ENCODE measurements at regions not wholly inside any gene's neighbourhood (a gene's known extent, or its start where the extent isn't known, plus 50 kb on each side); places are given as distances from the start of the nearest gene placed in this dataset.
"Not testable (repeated sequence)": the region's sequence is repeated elsewhere in the genome, so short reads cannot be mapped to it uniquely, and the experiment has no call there.

GRCh38 chr4:86413426-86413825 lies 53.6 kb upstream of the MAPK10 start:
- DNase-seq: not testable (repeated sequence)

GRCh38 chr4:86414686-86415085 lies 54.8 kb upstream of the MAPK10 start:
- DNase-seq: no peak

GRCh38 chr4:86416081-86416480 lies 56.2 kb upstream of the MAPK10 start:
- no peak for DNase-seq

- no peak for DNase-seq
These were observed 61.6 kb upstream of the MAPK10 start for GRCh38 chr4:86421461-86421860.

- DNase-seq: no peak
These were observed 71.8 kb upstream of the MAPK10 start for GRCh38 chr4:86431543-86432116.

GRCh38 chr4:86432559-86433134 lies 72.8 kb upstream of the MAPK10 start:
- DNase-seq: peak in 1 of 2 experiments; percentile 57

GRCh38 chr4:86439293-86439692 lies 79.4 kb upstream of the MAPK10 start:
- no peak for DNase-seq

- DNase-seq: no peak
These were observed 81.5 kb upstream of the MAPK10 start for GRCh38 chr4:86441175-86441936.

GRCh38 chr4:86442881-86443280 lies 83.0 kb upstream of the MAPK10 start:
- DNase-seq: no peak

- no peak for DNase-seq
These were observed 83.6 kb upstream of the MAPK10 start for GRCh38 chr4:86443495-86443894.

- no peak for DNase-seq
These were observed 87.1 kb upstream of the MAPK10 start for GRCh38 chr4:86446996-86447395.

- DNase-seq: no peak
These were observed 89.0 kb upstream of the MAPK10 start for GRCh38 chr4:86448871-86449270.

GRCh38 chr4:86449746-86450588 lies 90.1 kb upstream of the MAPK10 start:
- no peak for DNase-seq

GRCh38 chr4:86450861-86451260 lies 91.0 kb upstream of the MAPK10 start:
- DNase-seq: no peak

GRCh38 chr4:86451560-86452330 lies 91.9 kb upstream of the MAPK10 start:
- DNase-seq: peak in 1 of 2 experiments; percentile 24

- DNase-seq: peak in 1 of 2 experiments; percentile 24
These were observed 92.6 kb upstream of the MAPK10 start for GRCh38 chr4:86452422-86452891.

GRCh38 chr4:86452924-86453531 lies 93.2 kb upstream of the MAPK10 start:
- peak; percentile 61 to 62 for DNase-seq

GRCh38 chr4:86453611-86454072 lies 93.8 kb upstream of the MAPK10 start:
- DNase-seq: peak; percentile 22 to 52

- DNase-seq: peak in 1 of 2 experiments; percentile 28
These were observed 102.0 kb upstream of the MAPK10 start for GRCh38 chr4:86461849-86462248.

- DNase-seq: peak in 1 of 2 experiments; percentile 3
These were observed 112.6 kb upstream of the MAPK10 start for GRCh38 chr4:86472377-86473019.

- DNase-seq: not testable (repeated sequence)
These were observed 116.0 kb upstream of the PTPN13 start for GRCh38 chr4:86478151-86478550.
